IPS-18c (cell line): ENCODE measurements at regions not wholly inside any gene's neighbourhood (a gene's known extent, or its start where the extent isn't known, plus 50 kb on each side); places are given as distances from the start of the nearest gene placed in this dataset.

Experiments used
- H3K4me3 ChIP-seq: 2 replicates; pipeline ENCODE4 v1.7.0; 2013; ENCODE audit warnings: low read depth, mild to moderate bottlenecking, low read length, moderate library complexity; ENCODE audit not compliant: insufficient read depth
- H3K9me3 ChIP-seq: one replicate; pipeline ENCODE4 v1.6.1; 2013; ENCODE audit warnings: mild to moderate bottlenecking, low read length, moderate library complexity; ENCODE audit not compliant: control insufficient read depth, insufficient read depth

DNA sequence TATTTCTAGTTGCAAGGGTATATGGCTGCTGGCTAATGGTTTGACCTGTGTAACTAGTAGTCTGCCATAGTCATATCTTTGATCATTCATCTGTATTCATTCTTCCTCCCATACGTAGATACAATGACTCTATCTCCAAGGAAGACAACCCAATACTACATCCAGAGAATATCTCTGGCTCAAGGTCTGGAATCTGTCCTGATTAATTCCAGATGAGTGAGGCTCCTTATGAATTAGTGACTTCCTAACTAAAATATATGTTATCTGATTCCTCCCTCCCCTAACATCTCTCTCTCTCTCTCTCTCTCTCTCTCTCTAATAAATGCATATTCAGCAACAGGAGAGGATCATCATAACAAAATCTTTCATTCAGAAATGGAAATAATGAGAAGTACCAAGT is 641.5 kb downstream of the FAT4 start:
- no peak overlapping the region for H3K4me3 ChIP-seq

DNA sequence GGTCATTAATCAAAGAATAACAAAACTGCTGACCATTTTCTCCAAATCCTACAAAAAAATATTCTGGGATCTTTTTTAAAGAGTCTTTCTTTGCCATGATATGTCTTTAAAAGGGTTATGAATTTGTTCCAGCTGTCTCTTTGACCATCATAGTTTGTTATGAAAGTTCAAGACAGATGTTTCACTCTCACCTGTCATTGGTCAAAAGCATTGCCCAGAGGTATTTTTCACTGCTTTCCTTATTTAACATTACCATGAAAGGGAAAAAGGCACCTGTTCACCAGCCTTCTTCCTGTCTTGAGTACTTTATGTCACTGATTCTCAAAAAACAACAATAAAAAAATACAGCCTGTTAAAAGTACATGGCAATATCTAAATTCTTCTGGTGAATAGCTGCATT is 643.8 kb downstream of the FAT4 start:
- no peaks in the 10 kb centered on the region for H3K9me3 ChIP-seq
- no peak overlapping the region for H3K4me3 ChIP-seq

More for the DNA sequence above, 641.5 kb downstream of the FAT4 start:
- no peaks in the 10 kb centered on the region for H3K9me3 ChIP-seq

DNA sequence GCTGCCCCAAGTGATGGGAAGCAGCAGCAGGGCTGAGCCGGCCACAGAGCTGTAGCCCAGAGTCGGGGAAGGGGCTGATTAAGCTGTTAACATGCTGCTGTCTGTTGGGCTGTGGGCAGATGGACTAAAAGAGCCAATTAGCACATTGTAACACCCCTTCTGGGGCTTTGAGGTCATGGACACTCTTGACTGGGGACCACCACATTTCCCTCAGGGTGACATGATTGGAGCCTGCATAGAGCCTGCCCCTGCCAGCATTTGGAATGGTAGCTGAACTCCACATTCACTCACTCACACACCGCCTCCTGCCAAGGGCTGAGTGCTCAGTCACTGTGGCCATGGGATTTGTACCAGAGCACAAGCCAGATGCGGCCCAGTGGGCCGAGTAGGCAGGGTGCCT is 646.9 kb downstream of the FAT4 start:
- no peaks in the 10 kb centered on the region for H3K9me3 ChIP-seq

DNA sequence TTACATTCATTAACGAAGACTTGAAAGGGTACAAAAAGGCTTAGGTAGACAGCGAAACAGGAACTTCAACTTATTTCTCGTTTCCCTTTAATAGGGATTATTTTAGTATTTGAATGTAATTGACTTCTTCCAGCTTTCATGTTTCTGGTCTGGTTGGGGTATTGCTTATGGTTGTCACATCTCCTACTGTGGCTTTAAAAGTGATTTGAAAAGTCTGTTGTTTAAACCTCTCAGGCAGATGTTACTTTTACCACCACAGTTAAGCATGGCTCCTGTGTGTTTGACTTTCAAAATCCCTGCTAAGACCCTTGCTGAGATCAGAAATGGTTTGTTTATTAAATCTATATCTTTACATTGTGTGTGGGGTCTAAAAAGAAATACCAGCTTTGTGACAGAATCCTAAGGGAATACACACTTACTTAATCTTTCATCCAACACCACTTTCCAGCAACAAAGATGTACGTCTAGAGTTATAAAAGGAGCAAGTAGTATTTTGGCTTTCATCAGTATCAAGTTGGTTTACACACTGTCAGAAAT is 661.2 kb downstream of the FAT4 start:
- no peak overlapping the region for H3K4me3 ChIP-seq
- H3K9me3 ChIP-seq: no peaks in the 10 kb centered on the region

More for the DNA sequence above, 646.9 kb downstream of the FAT4 start:
- H3K4me3 ChIP-seq: no peak overlapping the region

DNA sequence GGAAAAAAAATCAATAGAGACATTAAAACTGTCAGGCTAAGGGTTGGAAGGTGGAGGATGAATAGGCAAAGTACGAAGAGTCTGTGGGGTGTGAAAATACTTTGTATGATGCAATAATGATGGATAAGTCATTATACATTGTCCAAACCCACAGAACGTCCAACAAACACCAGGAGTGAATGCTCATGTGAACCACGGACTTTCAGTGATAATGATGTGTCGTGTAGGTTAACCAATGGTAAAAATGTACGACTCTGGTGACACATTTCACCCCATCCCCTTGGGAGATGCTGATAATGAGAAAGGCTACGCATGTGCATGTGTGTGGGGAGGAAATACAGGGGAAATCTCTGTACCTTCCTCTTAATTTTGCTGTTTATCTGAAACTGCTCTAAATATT is 665.2 kb downstream of the FAT4 start:
- Histone ChIP-seq H3K9me3 (no peaks in the 10 kb centered on the region), H3K4me3 (no peak overlapping the region)

DNA sequence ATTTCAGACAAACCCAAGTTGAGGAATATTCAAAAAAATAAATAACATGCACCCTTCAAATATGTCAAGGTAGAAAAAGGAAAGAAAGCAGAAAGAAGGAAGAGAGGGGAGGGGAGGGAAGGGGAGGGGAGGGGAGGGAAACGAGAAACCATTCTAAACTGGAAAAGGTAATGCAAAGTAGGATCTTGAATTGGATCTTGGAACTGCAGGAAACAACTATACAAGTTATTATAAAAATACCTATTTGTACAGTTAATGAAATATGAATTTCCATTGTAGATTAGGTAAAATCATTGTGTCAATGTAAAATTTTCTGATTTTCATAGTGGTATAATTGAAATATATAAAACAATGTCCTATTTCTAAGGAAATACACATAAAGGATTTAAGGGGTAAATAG is 668.4 kb downstream of the FAT4 start:
- H3K4me3 ChIP-seq: no peak overlapping the region
- no peaks in the 10 kb centered on the region for H3K9me3 ChIP-seq

DNA sequence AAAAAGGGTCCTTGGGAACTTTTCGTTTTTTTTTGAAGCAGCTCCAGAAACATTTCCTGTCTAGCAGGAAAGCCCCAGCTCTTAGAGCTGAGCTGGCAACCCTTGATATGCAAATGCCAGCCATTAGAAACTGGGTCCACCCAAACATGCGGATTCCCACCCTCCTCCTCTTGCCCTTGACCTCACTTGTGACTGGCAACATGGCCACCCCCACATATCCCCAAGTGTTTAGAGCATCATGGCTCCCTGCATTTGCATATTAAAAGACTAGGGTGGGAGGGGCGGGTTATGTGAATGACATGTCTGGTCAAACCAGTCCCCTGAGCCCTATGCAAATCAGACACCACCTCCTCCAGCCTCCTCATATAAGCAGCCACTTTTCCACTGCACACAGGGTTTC is 671.1 kb downstream of the FAT4 start:
- no peaks in the 10 kb centered on the region for H3K9me3 ChIP-seq
- H3K4me3 ChIP-seq: no peak overlapping the region

DNA sequence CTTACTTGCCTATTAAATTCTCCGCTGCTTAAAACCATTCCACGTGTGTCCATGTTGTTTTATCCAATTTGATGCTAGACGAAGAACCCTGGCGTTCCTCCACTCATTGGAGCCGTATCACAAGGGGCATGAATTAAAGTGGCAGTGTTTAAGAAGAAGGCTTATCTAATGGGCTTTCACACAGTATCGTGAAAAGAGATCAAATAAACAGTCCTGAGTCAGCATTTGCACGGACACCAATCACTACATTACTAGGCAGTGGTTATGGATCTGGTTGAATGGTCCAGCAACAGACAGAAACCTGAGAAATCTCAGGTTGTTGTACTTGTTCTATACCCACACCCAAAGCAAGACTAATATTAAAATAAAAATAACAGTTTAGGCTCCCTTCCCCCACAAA is 671.6 kb downstream of the FAT4 start:
- no peak overlapping the region for H3K4me3 ChIP-seq

DNA sequence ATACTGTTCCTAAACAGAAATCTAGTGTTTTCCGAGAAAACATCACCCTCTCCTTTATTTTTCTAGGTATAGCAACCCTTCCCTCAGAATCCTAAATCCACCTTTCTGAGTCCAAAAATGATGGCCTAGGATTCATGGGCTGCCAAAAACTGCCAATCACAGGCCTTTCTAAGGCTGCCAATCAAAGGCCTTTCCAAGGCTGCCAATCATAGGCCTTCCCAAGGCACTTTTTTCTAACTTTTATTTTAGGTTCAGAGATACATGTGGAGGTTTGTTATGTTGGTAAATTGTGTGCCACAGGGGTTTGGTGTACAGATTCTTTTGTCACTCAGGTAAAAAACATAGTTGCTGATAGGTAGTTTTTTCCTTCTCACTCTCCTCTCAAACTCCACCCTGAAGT is 673.7 kb downstream of the FAT4 start:
- no peaks in the 10 kb centered on the region for H3K9me3 ChIP-seq

More for the DNA sequence above, 671.6 kb downstream of the FAT4 start:
- no peaks in the 10 kb centered on the region for H3K9me3 ChIP-seq

DNA sequence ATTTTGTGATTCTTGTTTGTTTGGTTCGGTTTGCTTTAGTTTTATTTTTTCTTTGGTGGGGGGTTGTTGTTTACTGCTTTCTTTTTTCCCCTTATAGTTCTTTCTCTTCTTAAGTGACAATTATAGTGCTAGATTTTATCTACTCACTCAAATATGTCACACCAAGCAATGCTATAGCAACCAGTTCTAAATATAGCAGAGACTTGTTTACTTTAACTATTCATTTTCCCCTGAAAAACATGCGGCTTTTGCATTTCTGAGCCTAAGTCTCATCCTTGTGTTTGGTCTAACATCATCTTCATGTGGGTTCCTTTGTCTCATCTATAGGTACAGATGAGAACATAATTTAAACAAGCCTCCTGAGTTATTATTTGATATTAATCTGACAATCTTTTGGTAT is 676.6 kb downstream of the FAT4 start:
- H3K9me3 ChIP-seq: no peaks in the 10 kb centered on the region
- no peak overlapping the region for H3K4me3 ChIP-seq

More for the DNA sequence above, 673.7 kb downstream of the FAT4 start:
- no peak overlapping the region for H3K4me3 ChIP-seq

DNA sequence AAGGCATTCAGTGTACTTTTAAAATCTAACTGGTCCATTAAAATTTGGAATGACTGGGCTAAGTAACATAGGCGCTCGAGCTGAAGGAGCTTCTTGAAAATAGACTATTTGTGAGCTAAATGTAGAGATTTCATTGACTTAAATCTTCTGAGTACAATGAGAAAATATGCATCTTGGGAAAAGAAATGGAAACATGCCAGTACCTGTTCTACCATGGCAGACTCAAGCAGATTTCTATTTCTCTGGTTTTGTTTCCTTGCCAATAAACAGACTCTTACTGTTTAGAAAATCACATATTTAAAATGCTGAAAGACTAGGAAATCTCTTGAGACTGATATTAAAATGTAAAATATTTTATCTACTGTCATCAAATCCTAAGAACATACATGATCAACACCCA is 678.1 kb downstream of the FAT4 start:
- H3K4me3 ChIP-seq: no peak overlapping the region

DNA sequence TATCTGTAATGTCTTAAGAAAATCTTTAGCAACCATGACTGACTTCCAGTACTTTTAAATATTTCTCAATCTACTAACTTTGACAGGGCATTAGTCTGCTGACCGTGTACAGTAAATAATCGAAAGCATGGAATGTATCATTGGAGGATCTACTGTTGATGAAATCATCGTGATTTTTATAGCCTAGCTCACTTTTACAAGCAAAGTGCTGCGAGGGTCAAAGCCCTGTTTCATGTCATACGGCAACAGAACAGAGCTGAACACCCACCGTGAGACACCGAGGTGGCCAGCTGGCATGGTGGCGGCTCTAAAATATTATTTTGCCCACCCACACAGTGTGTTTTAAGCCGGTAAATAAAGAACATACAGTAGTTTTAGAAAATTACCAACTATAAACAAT is 679.3 kb downstream of the FAT4 start:
- Histone ChIP-seq H3K9me3 (no peaks in the 10 kb centered on the region), H3K4me3 (no peak overlapping the region)

More for the DNA sequence above, 678.1 kb downstream of the FAT4 start:
- no peaks in the 10 kb centered on the region for H3K9me3 ChIP-seq

DNA sequence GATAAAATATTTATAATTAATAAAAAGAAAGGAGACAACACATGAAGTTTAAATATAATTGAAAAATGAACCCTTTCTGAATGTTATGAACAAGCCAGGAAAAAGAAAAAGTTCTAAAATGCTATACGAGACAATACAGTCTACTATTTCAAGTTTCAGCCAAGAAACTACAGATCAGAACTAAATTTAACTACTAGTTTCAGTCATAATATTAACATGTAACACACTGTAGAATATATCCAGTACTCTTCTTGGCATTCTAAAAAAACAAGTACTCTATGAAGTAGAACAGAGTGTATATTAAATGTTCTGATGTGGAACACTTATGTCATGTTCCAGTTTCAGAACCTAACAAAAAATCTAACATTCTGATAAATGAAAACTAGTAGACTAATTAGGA is 679.7 kb downstream of the FAT4 start:
- Histone ChIP-seq H3K9me3 (no peaks in the 10 kb centered on the region), H3K4me3 (no peak overlapping the region)

DNA sequence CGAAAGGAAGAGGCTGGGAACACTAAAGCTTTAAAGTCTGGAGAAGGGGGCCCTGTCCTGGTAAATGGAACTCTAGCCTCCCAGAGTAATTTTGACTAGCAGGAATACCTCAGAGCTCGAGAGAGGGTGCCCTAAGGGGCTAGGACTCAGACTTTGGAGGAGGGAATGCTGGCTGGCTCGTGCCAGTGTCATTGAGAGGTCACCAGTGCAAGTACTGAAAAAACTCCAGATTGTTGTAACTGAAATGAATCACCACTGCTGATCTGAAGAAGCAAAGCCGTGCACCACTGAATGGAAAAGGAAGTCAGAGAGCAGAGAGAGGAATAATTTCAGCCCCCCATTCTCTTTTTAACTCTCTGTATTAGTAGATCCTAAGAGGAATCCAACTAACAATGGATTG is 690.2 kb downstream of the FAT4 start:
- no peaks in the 10 kb centered on the region for H3K9me3 ChIP-seq
- no peak overlapping the region for H3K4me3 ChIP-seq

DNA sequence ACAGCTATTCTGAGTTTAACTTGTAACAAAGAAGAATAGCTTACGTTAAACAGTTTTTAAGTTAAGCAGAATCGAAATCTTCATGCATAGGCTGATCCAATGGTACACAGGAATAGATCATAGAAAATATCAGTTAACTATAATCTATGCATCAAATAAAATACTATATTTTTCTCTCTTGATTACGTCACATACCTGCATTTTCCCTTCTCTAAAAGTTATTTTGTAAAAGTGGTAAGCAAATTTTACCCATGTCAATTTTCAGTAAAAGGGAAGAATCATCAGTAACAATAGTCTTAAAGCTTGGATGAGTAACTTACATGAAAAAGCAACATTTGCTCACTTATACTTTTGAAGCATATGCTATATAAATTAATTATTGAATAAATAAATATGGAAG is 692.4 kb downstream of the FAT4 start:
- Histone ChIP-seq H3K4me3 (no peak overlapping the region), H3K9me3 (no peaks in the 10 kb centered on the region)

DNA sequence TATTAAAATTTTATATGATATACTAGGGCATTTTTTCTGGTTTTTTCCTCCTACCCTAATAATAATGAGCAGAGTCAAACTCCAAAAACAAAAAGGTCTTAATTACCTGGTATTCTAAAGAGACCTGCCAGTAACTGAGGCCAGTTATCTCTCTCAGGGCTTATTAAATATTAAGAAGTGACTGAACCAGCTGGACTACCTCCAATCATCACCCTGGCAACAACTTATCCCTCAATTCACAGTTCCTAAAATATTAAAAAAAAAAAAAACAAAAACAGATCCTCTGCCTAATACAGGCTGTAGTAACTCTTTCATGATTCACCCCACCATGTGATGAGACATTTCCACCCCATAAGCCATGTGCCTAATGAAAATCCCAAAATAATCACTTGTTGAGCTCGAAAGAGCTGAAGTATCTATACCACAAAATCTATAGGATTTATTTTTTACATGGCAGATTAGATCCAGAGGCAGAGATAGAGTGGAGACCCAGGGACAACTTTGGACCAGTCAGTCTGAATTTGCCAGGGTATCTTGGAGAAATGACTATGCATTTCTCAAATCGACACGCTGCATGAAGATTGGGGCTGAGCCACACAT is 698.0 kb downstream of the FAT4 start:
- H3K4me3 ChIP-seq: no peak overlapping the region
- no peaks in the 10 kb centered on the region for H3K9me3 ChIP-seq

DNA sequence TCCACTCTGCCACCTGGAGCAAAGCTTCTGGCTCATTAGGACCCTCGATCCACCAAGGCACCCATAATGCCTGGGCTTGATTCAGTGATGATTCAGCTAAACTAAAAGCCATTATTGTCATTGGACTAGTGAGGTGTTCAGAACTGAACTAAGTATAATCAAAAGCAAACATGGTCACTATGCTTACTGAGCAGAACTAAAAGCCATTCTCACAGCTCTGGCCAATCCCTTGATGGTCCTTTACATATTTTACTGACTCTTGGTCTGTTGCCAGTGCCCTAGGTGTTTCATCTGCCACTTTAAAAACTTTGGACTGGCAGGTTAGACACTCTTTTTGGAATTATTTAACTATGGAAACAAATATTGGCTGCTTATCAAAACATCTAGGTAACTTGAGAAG is 703.5 kb downstream of the FAT4 start:
- no peaks in the 10 kb centered on the region for H3K9me3 ChIP-seq

DNA sequence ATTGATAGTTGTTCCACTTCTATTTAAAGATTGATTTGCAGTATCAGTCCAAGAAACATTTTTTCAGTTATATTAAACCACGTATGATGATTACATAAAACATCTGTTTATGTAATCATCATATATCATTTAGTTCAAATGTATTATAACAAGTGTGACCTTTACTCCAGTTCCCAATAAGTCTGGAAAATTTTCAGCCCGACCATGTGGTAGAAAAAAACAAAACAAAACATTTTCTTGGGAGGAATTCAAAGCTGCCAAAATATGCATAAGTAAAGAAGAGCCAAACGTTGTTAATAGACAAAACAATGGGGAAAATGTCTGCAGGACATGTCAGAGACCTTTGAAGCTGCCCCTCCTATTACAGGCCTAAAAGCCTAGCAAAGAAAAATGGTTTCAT is 709.1 kb downstream of the FAT4 start:
- Histone ChIP-seq H3K4me3 (no peak overlapping the region), H3K9me3 (peaks cover 3% of the 10 kb centered on the region)

More for the DNA sequence above, 703.5 kb downstream of the FAT4 start:
- no peak overlapping the region for H3K4me3 ChIP-seq

DNA sequence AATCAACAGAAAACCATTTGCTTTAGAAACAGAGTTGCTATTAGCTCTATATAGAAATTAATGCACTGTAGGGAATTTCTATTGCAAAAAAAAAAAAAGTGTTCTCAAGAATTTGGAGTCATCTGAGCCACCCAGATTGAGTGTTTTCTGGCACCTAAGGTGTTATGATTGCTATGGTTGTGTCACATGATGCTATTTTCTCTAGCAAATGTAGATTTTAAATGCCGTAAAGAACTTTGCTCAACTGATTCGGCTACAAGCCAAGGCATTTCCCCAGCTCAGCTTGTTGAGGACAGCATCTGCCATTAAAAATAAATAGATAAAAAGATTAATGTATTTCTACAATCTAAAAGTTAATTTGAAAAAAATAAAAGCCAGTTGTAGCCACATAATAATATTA is 712.8 kb downstream of the FAT4 start:
- Histone ChIP-seq H3K4me3 (no peak overlapping the region), H3K9me3 (peaks cover 5% of the 10 kb centered on the region)
